T-helper 1 cell (primary cell): ENCODE measurements at regions not wholly inside any gene's neighbourhood (a gene's known extent, or its start where the extent isn't known, plus 50 kb on each side); places are given as distances from the start of the nearest gene placed in this dataset.
"Not testable (repeated sequence)": the region's sequence is repeated elsewhere in the genome, so short reads cannot be mapped to it uniquely, and the experiment has no call there.

ENCODE experiments used
- DNase-seq, 5 donors: peaks; one replicate each; pipeline ENCODE4 v3.0.0-alpha.2; 2012 to 2020

DNA sequence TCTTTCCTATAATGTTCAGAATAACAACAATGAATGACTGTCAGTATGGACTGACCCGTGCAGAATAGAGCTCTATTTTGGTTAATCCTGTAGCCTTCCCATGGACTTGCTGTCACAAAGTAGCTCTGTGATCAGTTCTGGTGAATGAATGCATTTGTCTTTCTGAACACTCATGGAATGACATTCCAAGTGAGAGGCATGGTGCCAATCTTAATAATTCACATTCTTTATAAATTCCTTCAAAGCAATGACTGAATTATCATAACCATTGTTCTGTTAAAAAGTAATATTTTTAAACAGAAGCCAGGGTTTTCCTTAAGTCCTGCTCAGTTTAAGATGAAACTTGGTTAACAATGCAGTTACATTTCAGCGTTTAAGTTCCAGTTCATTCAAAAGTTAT lies 360.5 kb downstream of the ICE1 start:
- DNase-seq, result no peak

DNA sequence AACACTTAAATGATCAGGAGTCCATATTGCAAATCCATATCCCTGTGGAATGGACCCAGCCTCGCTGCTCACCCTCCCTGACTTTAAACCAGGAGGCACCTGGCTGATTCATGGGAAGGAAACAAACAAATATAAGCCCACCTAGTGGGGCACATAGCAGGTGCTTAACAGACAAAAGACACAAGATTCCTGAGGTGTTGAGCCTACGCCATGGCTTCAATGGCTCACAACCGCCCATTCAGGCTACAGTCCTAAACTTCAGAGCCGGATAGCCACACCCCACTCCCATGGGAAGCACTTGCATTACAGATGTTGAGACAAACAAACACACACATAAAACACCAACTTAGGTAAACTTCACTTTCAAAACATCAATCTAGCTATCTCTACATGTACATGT lies 359.9 kb downstream of the ICE1 start:
- no peak for DNase-seq

DNA sequence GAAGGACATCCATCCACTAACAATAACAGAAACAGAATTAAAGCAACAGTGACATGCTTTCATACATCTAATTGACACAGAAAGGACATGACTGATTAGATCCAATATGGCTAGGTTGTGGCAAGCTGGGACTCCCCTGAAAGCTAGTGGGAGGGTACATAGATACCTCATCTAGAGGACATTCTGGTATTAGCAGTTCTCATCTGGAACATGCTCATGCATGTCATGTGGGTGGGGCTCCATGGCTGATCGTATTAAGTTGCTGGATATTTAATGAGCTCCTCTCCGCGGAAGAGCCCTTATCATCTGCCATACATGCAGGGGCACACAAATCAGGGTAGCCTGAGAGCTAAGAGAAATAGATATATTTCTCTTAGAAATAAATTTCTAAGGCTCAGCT lies 358.9 kb downstream of the ICE1 start:
- no peak for DNase-seq

DNA sequence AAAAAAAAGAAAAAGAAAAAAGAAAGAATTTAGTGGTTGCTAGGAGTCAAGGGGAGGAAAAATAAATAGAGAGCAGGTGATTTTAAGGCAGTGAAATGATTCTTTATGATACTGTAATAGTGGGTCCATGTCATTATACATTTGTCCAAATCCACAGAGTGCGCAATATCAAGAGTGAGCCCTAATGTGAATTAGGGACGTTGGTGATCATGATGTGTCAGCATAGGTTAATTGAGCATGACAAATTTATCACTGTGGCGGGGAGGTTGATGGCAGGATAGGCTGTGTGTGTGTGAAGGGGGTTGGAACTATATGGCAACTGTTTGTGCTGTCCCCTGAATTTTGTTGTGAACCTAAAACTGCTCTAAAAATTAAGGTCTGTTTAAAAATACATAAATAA lies 357.8 kb downstream of the ICE1 start:
- DNase-seq, result no peak

DNA sequence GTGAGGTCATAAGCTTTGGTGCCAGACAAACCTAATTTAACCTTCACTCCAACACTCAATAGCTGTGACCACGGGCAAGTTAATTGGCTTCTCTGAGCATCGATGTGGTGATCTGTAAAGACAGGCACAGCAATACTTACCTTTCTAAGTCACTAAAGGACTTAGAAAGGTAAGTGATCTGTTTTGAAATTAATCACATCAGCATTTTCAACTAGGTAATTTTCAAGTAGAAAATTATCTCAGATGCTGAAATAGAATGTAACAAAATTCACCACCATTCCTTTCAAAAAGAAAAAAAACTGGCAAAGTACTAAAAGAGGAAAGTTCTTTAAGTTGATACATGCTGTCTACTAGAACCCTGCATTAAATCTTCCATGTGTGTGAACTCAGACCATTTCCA lies 354.5 kb downstream of the ICE1 start:
- no peak for DNase-seq

DNA sequence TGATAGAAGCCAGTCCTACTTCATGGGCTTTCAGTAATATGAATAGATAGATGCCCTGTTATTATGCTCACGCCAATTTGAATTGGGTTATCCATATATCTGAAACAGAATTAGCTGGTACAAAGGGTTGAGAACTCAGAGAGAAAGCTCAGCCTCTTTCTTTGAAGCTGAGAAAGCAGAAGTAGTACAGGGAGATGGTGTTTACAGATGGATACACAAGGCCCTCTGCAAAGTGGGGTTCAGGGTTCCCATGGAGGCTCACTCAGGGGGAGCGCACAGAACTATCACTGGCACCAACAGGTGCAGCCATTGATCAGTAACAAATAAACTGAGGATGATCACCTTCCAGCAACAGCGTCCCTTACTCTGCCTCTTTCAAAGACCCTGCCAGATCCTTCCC lies 349.7 kb downstream of the ICE1 start:
- DNase-seq, result no peak

DNA sequence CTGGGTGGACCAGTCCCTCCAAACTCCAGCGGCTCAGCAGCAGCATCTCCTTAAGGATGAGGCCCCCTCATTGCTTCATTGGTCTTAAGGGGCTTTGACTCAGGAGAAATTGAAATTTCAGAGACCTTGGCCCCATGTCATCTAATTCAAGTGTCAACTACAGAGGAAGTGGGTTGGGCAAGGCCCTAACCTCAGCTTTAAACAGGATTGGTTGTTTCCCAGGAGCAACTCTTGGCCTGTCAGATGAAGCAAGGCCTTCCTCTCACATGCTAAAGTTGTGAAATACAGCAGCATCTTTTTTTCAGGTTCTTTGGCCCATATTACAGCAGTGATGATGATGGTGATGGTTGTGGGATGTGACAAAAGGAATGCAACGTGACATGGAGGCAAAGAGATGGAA lies 348.3 kb downstream of the ICE1 start:
- no peak for DNase-seq

DNA sequence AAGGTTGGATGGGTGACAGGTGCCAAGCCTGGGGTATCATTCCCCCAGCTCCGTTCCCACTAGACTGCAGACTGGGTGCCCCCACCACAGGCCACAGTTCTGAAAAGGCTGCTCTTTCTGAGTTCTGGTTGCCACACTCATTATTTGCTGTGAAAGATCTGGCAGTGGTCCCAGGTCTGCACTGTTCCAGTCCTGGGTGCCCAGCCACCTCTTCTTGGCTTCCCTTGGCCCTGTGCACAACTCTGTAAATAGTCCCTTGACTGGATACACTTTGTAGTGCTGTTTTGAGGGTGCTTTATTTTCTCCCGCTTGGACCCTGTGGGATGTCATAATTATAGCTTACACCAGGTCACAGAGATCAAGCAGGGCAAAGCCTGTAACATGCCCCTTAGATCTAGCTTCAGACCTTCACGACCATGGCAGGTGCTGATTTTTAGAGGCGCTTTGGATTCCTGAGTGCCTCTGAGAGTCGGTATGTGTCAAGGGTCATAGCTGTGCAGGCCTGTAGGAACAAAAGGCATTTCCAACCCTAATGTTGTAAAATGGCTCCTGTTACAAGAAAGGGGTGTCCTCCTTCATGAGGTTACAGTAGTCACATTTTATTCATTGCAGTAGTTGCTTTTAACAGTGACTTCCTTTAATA lies 344.9 kb downstream of the ICE1 start:
- no peak for DNase-seq

DNA sequence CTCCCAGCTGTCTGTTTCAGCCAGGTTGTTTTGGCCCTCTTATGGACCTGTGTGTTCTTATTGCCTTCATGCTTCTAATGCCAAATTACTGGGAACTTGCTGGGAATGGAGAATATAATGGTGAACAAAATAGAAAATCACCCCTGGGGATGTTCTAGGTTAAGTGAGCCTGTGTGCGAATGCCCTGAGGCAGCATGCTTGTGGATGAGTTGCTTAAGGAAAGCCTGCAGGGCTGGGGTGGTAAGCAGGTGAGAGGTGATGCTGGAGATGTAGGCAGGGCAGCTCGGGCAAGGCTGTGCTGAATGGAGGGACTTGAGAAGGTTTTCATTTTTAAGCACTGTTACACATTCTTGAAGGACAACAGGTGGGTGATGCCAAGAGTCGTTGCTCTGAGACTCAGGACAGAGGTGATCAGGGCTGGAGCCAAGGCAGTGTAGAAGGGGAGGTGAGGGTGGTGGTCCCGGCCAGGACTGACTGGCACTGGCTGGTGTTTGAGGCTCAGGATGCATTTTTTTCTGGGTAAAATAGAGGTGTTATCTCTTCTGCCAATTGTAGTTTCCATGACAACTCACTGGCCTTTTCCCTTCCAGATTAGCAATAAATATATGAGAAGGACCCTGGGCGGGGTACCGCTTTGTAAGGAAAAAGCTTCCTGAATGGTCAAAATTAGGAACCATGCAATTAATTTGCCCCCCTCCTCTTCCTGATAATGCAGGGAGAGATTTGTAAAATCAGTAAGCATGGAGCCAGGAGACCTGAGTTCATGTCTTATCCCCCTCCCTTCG lies 342.8 kb downstream of the ICE1 start:
- no peak for DNase-seq

DNA sequence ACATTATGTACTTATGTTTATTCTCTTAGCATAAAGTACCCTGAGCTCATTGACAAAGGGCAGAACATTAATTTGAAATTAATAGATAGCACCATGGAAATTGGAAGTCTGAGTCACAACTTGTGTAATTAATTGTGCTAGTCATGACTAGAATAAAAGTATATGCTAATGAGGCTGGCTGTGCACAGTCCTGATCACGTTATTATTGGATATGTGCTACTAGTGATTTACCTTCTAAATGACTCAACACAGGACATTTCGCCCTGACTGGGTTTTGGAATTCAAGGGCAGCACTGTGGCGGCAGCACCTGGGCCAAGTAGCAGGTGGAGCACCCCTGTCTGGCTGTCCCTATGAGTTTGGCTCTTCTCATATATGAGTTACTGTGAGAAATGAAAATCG lies 341.8 kb downstream of the ICE1 start:
- no peak for DNase-seq

DNA sequence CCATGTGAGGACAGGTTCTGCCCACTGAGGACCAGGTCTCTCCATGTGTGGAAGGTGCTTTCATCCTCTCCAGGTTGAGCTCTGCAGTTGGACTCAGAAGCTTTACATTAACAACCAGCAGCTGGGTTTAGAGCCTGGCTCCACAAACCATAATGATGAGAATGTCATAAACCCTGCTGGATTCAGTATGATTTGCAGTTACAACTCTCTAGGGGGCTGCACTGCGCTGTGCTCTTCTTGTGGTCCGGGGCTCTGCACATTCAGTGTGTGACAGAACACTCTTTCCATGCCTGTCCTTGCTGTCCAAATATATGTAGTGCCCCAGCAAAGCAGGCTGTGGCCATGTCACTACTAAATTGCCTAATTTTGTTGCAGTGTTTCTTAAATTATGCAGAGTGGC lies 334.3 kb downstream of the ICE1 start:
- no peak for DNase-seq

DNA sequence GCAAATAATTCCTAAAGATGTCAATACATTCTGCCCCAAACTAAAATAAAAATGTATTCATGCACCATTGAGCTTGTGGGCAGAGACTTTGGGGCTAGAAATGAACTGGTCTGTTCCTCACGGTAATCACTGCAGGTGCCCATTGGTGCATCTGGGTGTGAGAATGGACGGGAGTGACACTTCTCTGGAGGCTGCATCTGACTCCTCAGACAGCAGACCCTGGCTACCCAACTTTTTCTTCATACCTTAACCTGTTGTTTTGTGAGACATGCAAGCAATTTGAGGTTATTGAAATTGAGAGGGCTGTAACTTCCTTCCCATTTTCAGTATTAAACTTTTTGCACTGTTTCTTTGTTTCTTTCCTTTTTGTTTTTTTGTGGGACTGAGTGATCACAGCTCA lies 333.4 kb downstream of the ICE1 start:
- no peak for DNase-seq

DNA sequence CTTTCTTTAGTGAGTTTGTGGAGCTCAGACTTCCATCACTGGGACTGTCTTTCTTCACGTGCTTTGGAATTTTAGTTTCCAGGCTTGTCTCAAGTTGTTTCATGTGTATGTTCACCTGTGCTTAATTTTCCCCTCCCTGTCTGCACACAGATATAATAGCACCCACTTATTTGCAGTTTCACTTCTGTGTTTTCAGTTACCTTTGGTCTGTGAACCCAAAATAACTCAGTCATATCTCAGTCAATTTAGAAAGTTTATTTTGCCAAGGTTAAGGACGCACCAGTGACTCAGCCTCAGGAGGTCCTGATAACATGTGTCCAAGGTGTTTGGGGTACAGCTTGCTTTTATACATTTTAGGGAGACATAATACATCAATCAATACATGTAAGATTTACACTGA lies 330.4 kb downstream of the ICE1 start:
- DNase-seq, result no peak

DNA sequence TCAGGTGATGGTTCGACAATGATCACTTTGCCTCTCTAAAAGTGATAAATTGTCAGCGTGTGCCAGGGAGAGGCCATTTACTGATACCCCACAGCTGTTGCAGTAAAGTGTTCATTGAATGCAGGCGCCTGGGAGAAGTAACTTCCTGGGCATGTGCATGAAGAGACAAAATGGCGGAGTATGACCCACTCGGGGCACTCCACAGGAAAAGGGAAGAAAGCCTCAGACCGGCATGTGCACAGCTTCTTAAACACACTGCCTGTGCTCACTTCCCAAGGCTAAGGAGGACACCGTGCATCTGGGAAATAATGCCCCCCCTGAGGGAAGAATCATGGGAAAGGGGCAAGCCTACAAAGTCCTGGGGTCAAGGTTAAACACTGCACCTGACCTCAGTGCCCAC lies 329.5 kb downstream of the ICE1 start:
- DNase-seq, result no peak

DNA sequence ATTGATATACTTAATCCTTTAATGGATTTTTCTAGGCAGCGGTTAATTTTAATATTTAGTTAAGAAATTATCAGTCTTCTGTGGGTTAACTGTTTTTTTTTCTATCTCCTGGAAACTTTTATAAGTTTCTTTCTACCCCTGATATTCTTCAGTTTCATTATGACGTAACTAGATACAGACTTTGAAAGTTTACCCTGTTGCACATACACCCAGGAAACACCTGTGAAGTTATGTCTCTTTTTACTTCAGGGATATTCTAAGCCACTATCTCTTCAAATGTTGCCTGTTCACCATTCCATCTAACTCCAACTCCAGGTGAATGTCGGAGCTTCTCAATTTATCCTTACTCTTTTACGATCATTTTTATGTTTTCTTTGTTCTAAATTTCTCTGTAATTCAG lies 329.0 kb downstream of the ICE1 start:
- DNase-seq, result no peak

DNA sequence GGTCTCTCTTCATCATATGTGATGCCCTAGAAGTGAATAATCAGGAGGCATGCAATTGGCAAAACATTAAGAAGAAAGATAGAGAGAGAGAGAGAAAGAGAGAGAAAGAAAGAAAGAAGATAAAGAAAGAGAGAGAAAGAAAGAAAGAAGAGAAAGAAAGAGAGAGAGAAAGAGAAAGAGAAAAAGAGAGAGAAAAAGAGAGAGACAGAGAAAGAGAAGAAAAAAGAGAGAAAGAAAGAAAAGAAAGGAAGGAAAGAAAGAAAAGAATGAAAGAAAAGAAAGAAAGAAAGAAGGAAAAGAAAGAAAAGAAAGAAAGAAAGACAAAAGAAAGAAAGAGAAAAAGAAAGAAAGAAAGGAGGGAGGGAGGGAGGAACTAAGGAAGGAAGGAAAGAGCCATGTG lies 318.9 kb downstream of the ICE1 start:
- no peak for DNase-seq

DNA sequence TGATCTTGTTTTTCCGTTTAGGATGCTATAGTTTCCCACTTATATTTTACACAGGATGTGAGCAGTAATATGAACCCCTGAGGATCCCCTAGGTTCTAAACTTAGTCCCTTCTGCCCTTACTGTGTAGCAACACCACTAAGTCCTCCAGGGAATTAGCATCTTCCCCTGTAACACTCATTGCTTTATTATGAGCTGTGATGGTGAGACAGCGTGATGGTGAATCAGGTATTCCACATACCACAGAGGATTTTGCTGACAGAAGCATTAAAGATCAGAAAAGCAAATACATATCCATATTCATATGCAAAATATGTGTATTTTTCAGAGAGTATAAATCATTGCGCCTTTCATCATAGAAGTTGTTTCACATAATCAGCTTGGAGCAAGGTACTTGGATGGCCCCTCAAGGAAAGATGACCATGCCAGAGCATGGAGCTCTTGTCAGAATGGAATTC lies 317.0 kb downstream of the ICE1 start:
- no peak for DNase-seq

DNA sequence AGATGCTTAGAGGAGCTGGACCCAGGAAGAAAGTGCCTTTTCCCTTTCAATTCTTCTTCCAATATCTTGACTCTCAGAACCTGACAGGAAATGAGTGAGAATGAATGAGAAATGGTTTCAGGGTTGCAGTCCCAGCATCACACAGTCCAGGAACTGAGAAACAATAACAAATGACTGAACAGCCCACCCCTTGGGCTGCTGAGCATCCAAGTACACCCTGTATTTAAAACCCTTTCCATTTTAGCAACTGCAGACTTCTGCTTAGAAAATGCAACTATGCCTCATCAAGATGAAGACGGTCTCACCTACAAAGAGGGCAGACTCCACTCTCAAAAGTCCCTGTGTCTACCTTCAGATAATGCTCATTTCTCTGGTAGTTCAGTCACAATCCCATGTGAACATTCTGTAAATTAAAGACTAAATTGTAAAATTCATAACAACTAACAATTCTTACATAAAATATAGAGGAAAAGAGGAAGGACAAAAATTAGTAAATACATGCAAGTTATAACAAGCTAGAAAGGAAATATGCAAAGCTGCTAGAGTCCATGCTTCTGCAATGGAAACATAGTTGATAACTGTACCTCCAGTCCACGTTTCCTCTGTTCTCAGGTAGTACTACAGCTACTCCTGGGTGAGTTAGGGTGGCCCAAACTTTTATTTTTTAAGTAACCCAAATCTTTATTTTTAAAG lies 316.5 kb downstream of the ICE1 start:
- DNase-seq, result no peak

DNA sequence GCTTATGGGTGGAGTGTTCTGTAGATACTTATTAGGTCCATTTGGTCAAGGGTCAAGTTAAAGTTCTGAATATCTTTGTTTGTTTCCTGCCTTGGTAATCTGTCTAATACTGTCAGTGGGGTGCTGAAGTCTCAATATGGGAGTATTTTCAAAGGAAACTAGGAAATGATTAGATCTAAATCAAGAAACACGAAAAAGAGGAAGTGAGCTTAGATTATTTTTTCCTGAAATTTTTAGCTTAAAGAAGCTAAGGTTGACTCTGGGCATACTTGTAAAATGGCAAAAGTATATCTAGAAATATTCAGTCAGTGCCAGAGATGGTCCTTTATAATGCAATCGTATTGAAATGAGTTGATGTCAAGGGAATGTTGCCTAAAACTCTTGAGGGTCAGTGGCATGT lies 313.5 kb downstream of the ICE1 start:
- DNase-seq, result no peak

DNA sequence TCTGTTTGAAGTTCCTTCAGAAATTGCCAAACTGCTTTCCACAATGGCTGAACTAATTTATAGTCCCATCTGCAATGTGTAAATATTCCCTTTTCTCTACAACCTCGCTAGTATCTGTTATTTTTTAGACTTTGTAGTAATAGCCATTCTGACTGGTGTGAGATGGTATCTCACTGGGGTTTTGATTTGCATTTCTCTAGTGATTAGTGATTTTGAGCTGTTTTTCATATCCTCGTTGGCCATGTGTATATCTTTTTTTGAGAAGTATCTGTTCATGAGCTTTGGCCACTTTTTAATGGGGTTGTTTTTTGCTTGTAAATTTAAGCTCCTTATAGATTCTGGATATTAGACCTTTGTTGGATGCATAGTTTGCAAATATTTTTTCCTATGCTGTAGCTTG lies 310.6 kb downstream of the ICE1 start:
- not testable (repeated sequence) for DNase-seq

DNA sequence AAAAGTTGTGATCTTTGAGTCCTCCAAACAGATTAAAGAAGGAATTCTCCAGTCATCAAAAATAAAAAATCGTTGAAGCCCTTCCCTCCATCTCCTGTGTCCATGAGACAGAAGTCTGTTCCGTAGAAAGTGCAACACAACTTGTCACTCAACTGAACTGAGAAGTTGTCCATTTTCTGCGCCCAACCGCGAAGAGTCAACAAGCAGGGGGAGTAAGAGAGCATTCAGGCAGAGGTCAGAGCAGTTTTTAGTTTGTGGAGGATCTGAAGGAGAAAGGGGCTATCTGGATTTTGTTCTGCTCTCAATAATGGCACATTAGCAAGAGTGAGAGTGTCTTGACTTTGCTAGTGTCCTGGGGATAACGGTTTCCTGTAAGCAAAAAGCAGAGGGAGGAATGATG lies 303.9 kb downstream of the ICE1 start:
- DNase-seq, result no peak

DNA sequence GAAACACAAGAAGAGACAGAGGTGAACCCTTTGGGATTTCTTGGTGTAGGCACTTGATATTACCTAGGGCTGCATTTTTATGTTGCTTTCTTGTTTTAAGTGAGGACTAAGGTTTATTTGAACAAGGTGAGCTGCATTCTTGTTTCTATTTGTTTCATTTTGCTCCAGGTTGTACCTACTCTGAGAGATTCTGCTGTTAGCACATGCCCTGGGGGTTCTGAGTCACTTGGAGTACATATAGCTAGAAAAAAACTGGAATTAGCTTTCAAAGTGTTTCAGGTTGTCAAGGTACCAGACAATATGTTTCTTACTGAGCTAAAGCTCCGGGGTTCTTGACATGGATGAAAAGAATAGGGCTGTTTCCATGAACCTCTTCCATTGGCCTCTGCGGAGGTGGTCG lies 299.4 kb downstream of the ICE1 start:
- DNase-seq, result no peak

DNA sequence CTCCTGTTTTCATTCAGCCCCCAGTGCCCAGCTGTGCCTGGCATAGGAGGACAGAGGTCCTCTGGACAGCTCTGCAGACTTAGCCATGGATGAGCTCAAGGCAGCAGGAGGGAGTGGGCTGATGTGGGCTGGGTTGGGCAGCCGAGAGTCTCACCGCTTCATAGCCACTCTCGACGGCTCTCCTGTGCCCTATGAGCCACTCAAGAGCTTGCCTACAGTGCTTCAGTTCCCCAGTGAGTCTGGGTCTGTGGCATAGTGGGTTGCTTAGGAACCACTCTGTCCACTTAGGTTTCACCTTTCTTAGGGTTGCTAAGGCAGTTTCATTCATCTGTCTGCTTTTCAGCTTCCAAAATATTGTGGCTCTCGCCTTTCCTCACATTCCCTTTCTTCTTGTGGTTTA lies 296.8 kb downstream of the ICE1 start:
- DNase-seq, result no peak

DNA sequence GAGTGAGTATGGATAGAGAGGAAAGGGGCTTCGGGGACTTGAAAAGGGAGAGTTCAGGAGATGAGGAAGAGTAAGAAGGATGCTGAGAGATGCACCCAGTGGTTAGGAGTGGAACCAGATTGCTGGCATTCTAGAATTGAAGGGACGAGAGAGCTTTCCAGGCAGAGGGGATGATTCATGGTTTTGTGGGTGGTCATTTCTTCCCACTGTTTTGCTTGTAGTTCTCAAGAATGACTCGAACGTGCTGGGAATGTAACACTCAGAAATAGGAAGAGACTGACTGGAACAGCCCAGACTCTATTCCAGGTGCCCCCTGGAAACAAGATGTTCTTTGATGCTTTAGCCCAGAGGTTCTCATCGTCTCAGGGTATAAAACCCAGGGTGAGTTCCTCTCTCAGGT lies 294.2 kb downstream of the ICE1 start:
- no peak for DNase-seq
